NK-92 treated with Interleukin-12 subunit alpha and Interleukin-12 subunit beta, amount 100 ng/mL, for 24 hours (cell line): ENCODE measurements at regions not wholly inside any gene's neighbourhood (a gene's known extent, or its start where the extent isn't known, plus 50 kb on each side); places are given as distances from the start of the nearest gene placed in this dataset.
"Not testable (repeated sequence)": the region's sequence is repeated elsewhere in the genome, so short reads cannot be mapped to it uniquely, and the experiment has no call there.

Experiments
- DNase-seq: peaks from one replicate; lab custom pipeline; 2025; lab: John Stamatoyannopoulos, UW

GRCh38 chr16:86229866-86230656 is 280.3 kb upstream of the FOXF1 start:
- DNase-seq: no peak

GRCh38 chr16:86231321-86231995 is 278.9 kb upstream of the FOXF1 start:
- no peak for DNase-seq

GRCh38 chr16:86231996-86232350 is 278.4 kb upstream of the FOXF1 start:
- no peak for DNase-seq

GRCh38 chr16:86232496-86232895 is 277.8 kb upstream of the FOXF1 start:
- DNase-seq: no peak

- DNase-seq: not testable (repeated sequence)
Measured at GRCh38 chr16:86233506-86233905, 276.8 kb upstream of the FOXF1 start.

GRCh38 chr16:86239381-86239780 is 270.9 kb upstream of the FOXF1 start:
- DNase-seq: no peak

GRCh38 chr16:86240716-86241363 is 269.5 kb upstream of the FOXF1 start:
- no peak for DNase-seq

GRCh38 chr16:86241681-86242080 is 268.6 kb upstream of the FOXF1 start:
- DNase-seq: no peak

GRCh38 chr16:86242244-86243122 is 267.8 kb upstream of the FOXF1 start:
- DNase-seq: no peak

- no peak for DNase-seq
Measured at GRCh38 chr16:86243123-86243473, 267.2 kb upstream of the FOXF1 start.

- DNase-seq: no peak
Measured at GRCh38 chr16:86243571-86244154, 266.7 kb upstream of the FOXF1 start.

- DNase-seq: no peak
Measured at GRCh38 chr16:86244158-86244557, 266.2 kb upstream of the FOXF1 start.

GRCh38 chr16:86244936-86245335 is 265.4 kb upstream of the FOXF1 start:
- DNase-seq: no peak

- DNase-seq: no peak
Measured at GRCh38 chr16:86245351-86245750, 265.0 kb upstream of the FOXF1 start.

- no peak for DNase-seq
Measured at GRCh38 chr16:86245895-86246294, 264.4 kb upstream of the FOXF1 start.

GRCh38 chr16:86248310-86248905 is 261.9 kb upstream of the FOXF1 start:
- no peak for DNase-seq

GRCh38 chr16:86249631-86250030 is 260.7 kb upstream of the FOXF1 start:
- no peak for DNase-seq

- no peak for DNase-seq
Measured at GRCh38 chr16:86251682-86252081, 258.6 kb upstream of the FOXF1 start.

- no peak for DNase-seq
Measured at GRCh38 chr16:86252596-86252995, 257.7 kb upstream of the FOXF1 start.

GRCh38 chr16:86255966-86256365 is 254.4 kb upstream of the FOXF1 start:
- no peak for DNase-seq

GRCh38 chr16:86256995-86257394 is 253.3 kb upstream of the FOXF1 start:
- DNase-seq: no peak
